Parathyroid adenoma (tissue), 2 donors: ENCODE measurements at regions not wholly inside any gene's neighbourhood (a gene's known extent, or its start where the extent isn't known, plus 50 kb on each side); places are given as distances from the start of the nearest gene placed in this dataset.

Experiments
- H2AFZ ChIP-seq: fragments of 300-600 bp; sonication (generic); one replicate; pipeline ENCODE4 v1.7.0; 2017; ENCODE audit warnings: antibody characterized with exemption, mild to moderate bottlenecking
- H3K27ac ChIP-seq: fragments of 300-600 bp; sonication (generic); one replicate; pipeline ENCODE4 v1.7.0; 2017
- H3K27me3 ChIP-seq: fragments of 300-600 bp; sonication (generic); one replicate; pipeline ENCODE4 v1.7.0; 2017; ENCODE audit warnings: low read length; ENCODE audit not compliant: control insufficient read depth, insufficient read depth
- H3K36me3 ChIP-seq: fragments of 300-600 bp; sonication (generic); one replicate; pipeline ENCODE4 v1.7.0; 2017; ENCODE audit warnings: low read length; ENCODE audit not compliant: control insufficient read depth, insufficient read depth
- H3K4me1 ChIP-seq: fragments of 300-600 bp; sonication (generic); one replicate; pipeline ENCODE4 v1.7.0; 2017; ENCODE audit warnings: control low read depth
- H3K4me2 ChIP-seq: fragments of 300-600 bp; sonication (generic); one replicate; pipeline ENCODE4 v1.7.0; 2017; ENCODE audit warnings: low read length
- H3K4me3 ChIP-seq: fragments of 300-600 bp; sonication (generic); one replicate; pipeline ENCODE4 v1.7.0; 2017; ENCODE audit warnings: low read depth, low read length
- H3K79me2 ChIP-seq: fragments of 300-600 bp; sonication (generic); one replicate; pipeline ENCODE4 v1.7.0; 2017; ENCODE audit warnings: control low read depth
- H3K9ac ChIP-seq: fragments of 300-600 bp; sonication (generic); one replicate; pipeline ENCODE4 v1.7.0; 2017; ENCODE audit warnings: mild to moderate bottlenecking
- H3K9me3 ChIP-seq: fragments of 300-600 bp; sonication (generic); one replicate; pipeline ENCODE4 v1.7.0; 2017; ENCODE audit warnings: low read length; ENCODE audit not compliant: control insufficient read depth
- CTCF ChIP-seq: fragments of 300-600 bp; sonication (generic); IDR thresholded peaks from one replicate; pipeline ENCODE4 v1.7.0; 2017; ENCODE audit warnings: antibody characterized with exemption, mild to moderate bottlenecking
- donor health status: primary hyperparathyroidism.

GRCh38 chr6:21420146-21420878, 173.2 kb upstream of the SOX4 start:
- Histone ChIP-seq H3K4me3 (no peak overlapping the region), H3K4me1 (no peaks in the 10 kb centered on the region), H3K4me2 (no peak overlapping the region), H3K27me3 (no peaks in the 10 kb centered on the region), H3K79me2 (no peaks in the 10 kb centered on the region), H2AFZ (no peak overlapping the region), H3K27ac (no peak overlapping the region), H3K9ac (no peak overlapping the region), H3K36me3 (no peaks in the 10 kb centered on the region), H3K9me3 (no peaks in the 10 kb centered on the region)
- TF ChIP-seq CTCF: no peak

- Histone ChIP-seq H2AFZ (no peak overlapping the region), H3K79me2 (no peaks in the 10 kb centered on the region), H3K4me2 (no peak overlapping the region), H3K27me3 (no peaks in the 10 kb centered on the region), H3K36me3 (no peaks in the 10 kb centered on the region), H3K4me1 (no peaks in the 10 kb centered on the region), H3K27ac (no peak overlapping the region), H3K9ac (no peak overlapping the region), H3K4me3 (no peak overlapping the region), H3K9me3 (no peaks in the 10 kb centered on the region)
- TF ChIP-seq CTCF: no peak
These were observed 172.6 kb upstream of the SOX4 start for GRCh38 chr6:21420926-21421325.

DNA sequence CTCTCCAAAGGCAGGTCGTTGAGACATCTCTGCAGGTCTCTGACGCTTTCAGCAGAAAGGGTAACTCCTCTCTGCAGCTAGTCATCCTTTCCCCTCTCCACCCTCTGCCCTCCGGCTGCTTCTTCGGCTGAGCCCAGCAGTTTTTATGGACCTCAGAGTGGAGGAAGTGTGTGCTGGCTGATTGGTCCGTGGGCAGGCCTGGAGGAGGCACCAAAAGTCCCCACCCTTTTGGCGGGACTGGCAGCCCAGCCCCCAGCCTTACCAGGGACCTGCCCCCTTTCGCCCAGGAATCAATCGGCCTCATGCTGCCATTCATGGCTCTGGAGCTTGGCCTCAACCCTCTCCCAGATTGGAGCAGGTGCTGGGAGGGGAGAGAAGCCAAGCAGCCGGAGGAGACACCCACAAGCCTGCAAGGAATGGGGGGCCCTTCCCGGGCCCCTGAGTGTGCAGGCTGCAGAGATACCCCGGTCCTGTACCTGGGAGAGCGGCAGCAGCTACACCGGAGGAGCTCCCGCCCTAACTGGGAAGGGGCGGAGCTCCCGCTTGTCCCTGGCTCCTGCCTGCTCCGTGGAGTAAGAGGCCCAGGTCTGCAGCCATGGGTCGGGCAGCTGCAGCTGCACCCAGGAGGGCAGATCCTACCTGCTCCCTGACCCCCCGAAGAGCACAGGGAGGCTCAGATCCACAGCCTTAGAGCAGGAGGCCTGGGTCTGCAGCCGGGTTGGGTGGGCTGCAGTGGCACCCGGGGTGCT, 170.3 kb upstream of the SOX4 start:
- no peaks in the 10 kb centered on the region for H3K4me1 ChIP-seq
- H3K4me2 ChIP-seq: no peak overlapping the region
- no peak overlapping the region for H3K9ac ChIP-seq
- no peaks in the 10 kb centered on the region for H3K79me2 ChIP-seq
- H3K4me3 ChIP-seq: no peak overlapping the region
- no peak overlapping the region for H3K27ac ChIP-seq
- no peak for TF ChIP-seq CTCF
- no peak overlapping the region for H2AFZ ChIP-seq
- no peaks in the 10 kb centered on the region for H3K9me3 ChIP-seq
- no peaks in the 10 kb centered on the region for H3K27me3 ChIP-seq
- H3K36me3 ChIP-seq: no peaks in the 10 kb centered on the region

DNA sequence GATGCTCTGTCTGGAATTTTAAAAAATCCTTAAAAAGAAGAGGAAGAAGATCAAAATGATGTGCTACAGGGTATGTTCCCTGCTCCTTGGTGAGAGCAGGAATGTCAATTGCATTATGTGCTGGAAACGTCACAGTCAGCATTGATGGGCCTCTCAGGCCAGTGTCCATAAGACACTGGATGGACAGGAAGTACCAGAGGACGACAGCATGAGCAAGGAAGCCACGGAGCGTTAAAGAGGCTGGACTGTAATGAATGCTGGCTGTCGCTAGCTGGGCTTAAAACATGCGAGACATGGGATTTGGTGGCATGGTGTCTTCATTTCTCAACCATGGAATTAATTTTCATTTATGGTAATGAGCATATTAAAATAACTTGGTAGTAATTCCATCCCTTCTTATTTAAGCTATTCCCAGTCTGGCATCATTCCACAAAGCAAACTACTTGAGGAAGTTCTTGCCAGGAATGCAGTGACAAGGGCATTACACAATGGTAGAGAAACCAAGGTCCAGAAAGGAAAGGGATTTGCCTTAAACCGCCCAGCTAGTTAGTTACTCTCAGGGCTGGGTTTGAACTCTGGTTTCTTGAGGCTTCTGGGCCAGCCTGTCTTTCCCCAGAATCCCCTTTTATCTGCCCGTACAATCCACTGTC, 166.6 kb upstream of the SOX4 start:
- no peak overlapping the region for H3K27ac ChIP-seq
- H3K9me3 ChIP-seq: no peaks in the 10 kb centered on the region
- no peaks in the 10 kb centered on the region for H3K79me2 ChIP-seq
- no peak overlapping the region for H3K4me2 ChIP-seq
- H3K4me3 ChIP-seq: no peak overlapping the region
- H3K9ac ChIP-seq: no peak overlapping the region
- no peaks in the 10 kb centered on the region for H3K36me3 ChIP-seq
- no peak overlapping the region for H2AFZ ChIP-seq
- H3K4me1 ChIP-seq: no peaks in the 10 kb centered on the region
- H3K27me3 ChIP-seq: no peaks in the 10 kb centered on the region
- no peak for TF ChIP-seq CTCF
